ENCODE measurements at regions not wholly inside any gene's neighbourhood (a gene's known extent, or its start where the extent isn't known, plus 50 kb on each side); places are given as distances from the start of the nearest gene placed in this dataset.

DNA sequence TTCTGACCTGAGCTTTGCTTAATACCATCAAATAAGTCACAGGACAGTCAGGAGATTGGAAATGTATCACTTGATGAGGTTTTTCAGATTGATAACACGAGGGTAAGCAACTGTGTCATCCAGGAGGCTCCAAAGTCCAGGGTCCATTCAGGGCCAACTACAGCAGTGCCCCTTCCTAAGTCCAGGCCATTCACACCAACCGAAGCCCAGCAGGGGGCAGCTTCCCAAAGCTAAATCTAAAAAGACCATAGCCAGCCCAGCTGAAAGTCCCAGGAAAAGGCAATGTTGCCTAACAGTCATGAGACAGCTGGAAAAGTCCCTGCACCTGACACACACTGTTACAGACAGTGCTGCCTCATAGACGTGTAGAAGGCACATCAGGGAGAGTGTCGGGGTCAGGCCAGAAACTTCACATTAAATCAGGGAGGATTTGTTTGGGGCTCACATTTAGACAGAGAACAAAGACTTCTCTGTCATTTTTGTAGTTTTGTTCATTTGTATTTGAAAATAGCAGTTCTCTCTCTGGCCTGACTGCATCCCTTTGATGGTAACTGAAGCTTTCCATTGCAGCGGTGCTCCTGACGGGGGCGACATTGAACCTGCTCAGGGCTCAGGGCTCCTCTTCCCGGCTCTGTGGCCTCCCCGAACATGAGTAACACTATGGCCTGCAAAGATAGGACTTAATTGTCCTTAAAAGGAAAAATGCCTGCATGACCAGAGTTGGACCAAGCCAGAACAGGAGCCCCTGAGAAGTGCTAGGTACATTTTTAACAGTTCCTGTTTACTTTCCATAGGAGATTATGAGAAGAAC lies 200.4 kb downstream of the NRIP1 start (continued):
- TF ChIP-seq, protein P1, sequence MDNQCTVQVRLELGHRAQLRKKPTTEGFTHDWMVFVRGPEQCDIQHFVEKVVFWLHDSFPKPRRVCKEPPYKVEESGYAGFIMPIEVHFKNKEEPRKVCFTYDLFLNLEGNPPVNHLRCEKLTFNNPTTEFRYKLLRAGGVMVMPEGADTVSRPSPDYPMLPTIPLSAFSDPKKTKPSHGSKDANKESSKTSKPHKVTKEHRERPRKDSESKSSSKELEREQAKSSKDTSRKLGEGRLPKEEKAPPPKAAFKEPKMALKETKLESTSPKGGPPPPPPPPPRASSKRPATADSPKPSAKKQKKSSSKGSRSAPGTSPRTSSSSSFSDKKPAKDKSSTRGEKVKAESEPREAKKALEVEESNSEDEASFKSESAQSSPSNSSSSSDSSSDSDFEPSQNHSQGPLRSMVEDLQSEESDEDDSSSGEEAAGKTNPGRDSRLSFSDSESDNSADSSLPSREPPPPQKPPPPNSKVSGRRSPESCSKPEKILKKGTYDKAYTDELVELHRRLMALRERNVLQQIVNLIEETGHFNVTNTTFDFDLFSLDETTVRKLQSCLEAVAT (IDR thresholded peaks at IDR 0.05), result 0 out of 2 replicates have a peak, but pooled peaks have one; percentile 17
- peak; percentile 88 for TF ChIP-seq RELB (IDR thresholded peaks at IDR 0.05; ENCODE audit: low read depth)
- peak; percentile 65; the same call in 1 of the 2 replicates for TF ChIP-seq YY1 (IDR thresholded peaks at IDR 0.05; ENCODE audit: low read depth, low read length)
- TF ChIP-seq IRF4 (IDR thresholded peaks at IDR 0.05; ENCODE audit: low read depth, low read length), result peak; percentile 37; the same call in 1 of the 2 replicates
- TF ChIP-seq TCF7 (IDR thresholded peaks at IDR 0.05; ENCODE audit: borderline replicate concordance), result 0 out of 2 replicates have a peak, but pooled peaks have one; percentile 17
- TF ChIP-seq SRF (IDR thresholded peaks at IDR 0.05; ENCODE audit: low read depth in 2 of 2, low read length in 2 of 2), result peak in 1 of 2 experiments; percentile 67; a peak in 1 of 4 replicates
- TF ChIP-seq IKZF1 (conservative IDR thresholded peaks at IDR 0.05), result peak; percentile 80
- TF ChIP-seq RFX5 (IDR thresholded peaks at IDR 0.05; ENCODE audit: low read depth, low read length), result no peak
- peak; percentile 68 for TF ChIP-seq RELA (IDR thresholded peaks at IDR 0.05; ENCODE audit: borderline replicate concordance, partially characterized antibody)
- TF ChIP-seq MTA2 (IDR thresholded peaks at IDR 0.05; ENCODE audit: low read depth), result peak; percentile 27; the same call in 1 of the 2 replicates
- TF ChIP-seq SMARCA5 (IDR thresholded peaks at IDR 0.05), result 0 out of 2 replicates have a peak, but pooled peaks have one; percentile 43
- TF ChIP-seq CBX5 (IDR thresholded peaks at IDR 0.05; ENCODE audit: low read depth), result peak; percentile 71; the same call in 1 of the 2 replicates
- no peak for TF ChIP-seq IRF3 (IDR thresholded peaks at IDR 0.05)
- TF ChIP-seq IKZF2 (IDR thresholded peaks at IDR 0.05), result peak in 1 of 2 experiments; percentile 22; a peak in 2 of 4 replicates
- TF ChIP-seq, protein P2, sequence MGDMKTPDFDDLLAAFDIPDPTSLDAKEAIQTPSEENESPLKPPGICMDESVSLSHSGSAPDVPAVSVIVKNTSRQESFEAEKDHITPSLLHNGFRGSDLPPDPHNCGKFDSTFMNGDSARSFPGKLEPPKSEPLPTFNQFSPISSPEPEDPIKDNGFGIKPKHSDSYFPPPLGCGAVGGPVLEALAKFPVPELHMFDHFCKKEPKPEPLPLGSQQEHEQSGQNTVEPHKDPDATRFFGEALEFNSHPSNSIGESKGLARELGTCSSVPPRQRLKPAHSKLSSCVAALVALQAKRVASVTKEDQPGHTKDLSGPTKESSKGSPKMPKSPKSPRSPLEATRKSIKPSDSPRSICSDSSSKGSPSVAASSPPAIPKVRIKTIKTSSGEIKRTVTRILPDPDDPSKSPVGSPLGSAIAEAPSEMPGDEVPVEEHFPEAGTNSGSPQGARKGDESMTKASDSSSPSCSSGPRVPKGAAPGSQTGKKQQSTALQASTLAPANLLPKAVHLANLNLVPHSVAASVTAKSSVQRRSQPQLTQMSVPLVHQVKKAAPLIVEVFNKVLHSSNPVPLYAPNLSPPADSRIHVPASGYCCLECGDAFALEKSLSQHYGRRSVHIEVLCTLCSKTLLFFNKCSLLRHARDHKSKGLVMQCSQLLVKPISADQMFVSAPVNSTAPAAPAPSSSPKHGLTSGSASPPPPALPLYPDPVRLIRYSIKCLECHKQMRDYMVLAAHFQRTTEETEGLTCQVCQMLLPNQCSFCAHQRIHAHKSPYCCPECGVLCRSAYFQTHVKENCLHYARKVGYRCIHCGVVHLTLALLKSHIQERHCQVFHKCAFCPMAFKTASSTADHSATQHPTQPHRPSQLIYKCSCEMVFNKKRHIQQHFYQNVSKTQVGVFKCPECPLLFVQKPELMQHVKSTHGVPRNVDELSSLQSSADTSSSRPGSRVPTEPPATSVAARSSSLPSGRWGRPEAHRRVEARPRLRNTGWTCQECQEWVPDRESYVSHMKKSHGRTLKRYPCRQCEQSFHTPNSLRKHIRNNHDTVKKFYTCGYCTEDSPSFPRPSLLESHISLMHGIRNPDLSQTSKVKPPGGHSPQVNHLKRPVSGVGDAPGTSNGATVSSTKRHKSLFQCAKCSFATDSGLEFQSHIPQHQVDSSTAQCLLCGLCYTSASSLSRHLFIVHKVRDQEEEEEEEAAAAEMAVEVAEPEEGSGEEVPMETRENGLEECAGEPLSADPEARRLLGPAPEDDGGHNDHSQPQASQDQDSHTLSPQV (IDR thresholded peaks at IDR 0.05), result peak; percentile 78
- TF ChIP-seq NR2F1 (conservative IDR thresholded peaks at IDR 0.05), result peak; percentile 36
- peak; percentile 41; the same call in 1 of the 2 replicates for TF ChIP-seq RAD51 (IDR thresholded peaks at IDR 0.05)
- TF ChIP-seq, protein P3, sequence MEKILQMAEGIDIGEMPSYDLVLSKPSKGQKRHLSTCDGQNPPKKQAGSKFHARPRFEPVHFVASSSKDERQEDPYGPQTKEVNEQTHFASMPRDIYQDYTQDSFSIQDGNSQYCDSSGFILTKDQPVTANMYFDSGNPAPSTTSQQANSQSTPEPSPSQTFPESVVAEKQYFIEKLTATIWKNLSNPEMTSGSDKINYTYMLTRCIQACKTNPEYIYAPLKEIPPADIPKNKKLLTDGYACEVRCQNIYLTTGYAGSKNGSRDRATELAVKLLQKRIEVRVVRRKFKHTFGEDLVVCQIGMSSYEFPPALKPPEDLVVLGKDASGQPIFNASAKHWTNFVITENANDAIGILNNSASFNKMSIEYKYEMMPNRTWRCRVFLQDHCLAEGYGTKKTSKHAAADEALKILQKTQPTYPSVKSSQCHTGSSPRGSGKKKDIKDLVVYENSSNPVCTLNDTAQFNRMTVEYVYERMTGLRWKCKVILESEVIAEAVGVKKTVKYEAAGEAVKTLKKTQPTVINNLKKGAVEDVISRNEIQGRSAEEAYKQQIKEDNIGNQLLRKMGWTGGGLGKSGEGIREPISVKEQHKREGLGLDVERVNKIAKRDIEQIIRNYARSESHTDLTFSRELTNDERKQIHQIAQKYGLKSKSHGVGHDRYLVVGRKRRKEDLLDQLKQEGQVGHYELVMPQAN (conservative IDR thresholded peaks at IDR 0.05), result no peak
